Upper lobe of right lung (tissue), 1 donor: ENCODE measurements at regions not wholly inside any gene's neighbourhood (a gene's known extent, or its start where the extent isn't known, plus 50 kb on each side); places are given as distances from the start of the nearest gene placed in this dataset.

Experiments used
- ATAC-seq: fragments of 200-7000 bp; cut with Tn5 transposase; one replicate; pipeline ENCODE4 v1.9.1; 2020; ENCODE audit warnings: mild to moderate bottlenecking, moderate library complexity
- DNase-seq: peaks from one replicate; pipeline ENCODE4 v3.0.0-alpha.2; 2020
- H3K27ac ChIP-seq: fragments of 200-600 bp; one replicate; pipeline ENCODE4 v1.8.0; 2022
- H3K27me3 ChIP-seq: fragments of 200-600 bp; one replicate; pipeline ENCODE4 v1.8.0; 2022; ENCODE audit warnings: mild to moderate bottlenecking
- H3K36me3 ChIP-seq: fragments of 200-600 bp; one replicate; pipeline ENCODE4 v1.8.0; 2022
- H3K4me1 ChIP-seq: fragments of 200-600 bp; one replicate; pipeline ENCODE4 v1.8.0; 2022
- H3K4me3 ChIP-seq: fragments of 200-600 bp; one replicate; pipeline ENCODE4 v1.8.0; 2022; ENCODE audit warnings: mild to moderate bottlenecking
- H3K9me3 ChIP-seq: fragments of 200-600 bp; one replicate; pipeline ENCODE4 v1.8.0; 2022
- CTCF ChIP-seq: fragments of 200-600 bp; IDR thresholded peaks from one replicate; pipeline ENCODE4 v1.8.0; 2022; ENCODE audit warnings: antibody characterized with exemption
- intact Hi-C: fragments of 100-400 bp; cut with DNase I; formaldehyde crosslinking; loops from one replicate; pipeline ENCODE4 v1.11.0; 2022
- donor health status: DM: no; HTN: yes; CAD: no; lungs with severe emphysema.

- intact Hi-C loops = no loop called here
- TF ChIP-seq CTCF = no peak
- H3K27ac ChIP-seq = no peak overlapping the region
- no peaks in the 10 kb centered on the region for H3K36me3 ChIP-seq
- DNase-seq = no peak
- H3K4me1 ChIP-seq = no peaks in the 10 kb centered on the region
- H3K9me3 ChIP-seq = no peaks in the 10 kb centered on the region
- peaks cover 17% of the 10 kb centered on the region for H3K27me3 ChIP-seq
- ATAC-seq = no peak
- H3K4me3 ChIP-seq = no peak overlapping the region
Observed at GRCh38 chr11:36750349-36750748, 152.3 kb upstream of the RAG2 start.

GRCh38 chr11:36748836-36749235, 150.8 kb upstream of the RAG2 start:
- intact Hi-C loops = no loop called here
- ATAC-seq = no peak
- H3K4me3 ChIP-seq = no peak overlapping the region

GRCh38 chr11:36746886-36747710, 149.1 kb upstream of the RAG2 start:
- H3K36me3 ChIP-seq = no peaks in the 10 kb centered on the region
- no peaks in the 10 kb centered on the region for H3K9me3 ChIP-seq
- peak; percentile 99 for TF ChIP-seq CTCF
- intact Hi-C loops = no loop called here
- H3K27ac ChIP-seq = no peak overlapping the region
- no peak overlapping the region for H3K4me3 ChIP-seq
- peaks cover 12% of the 10 kb centered on the region for H3K27me3 ChIP-seq
- H3K4me1 ChIP-seq = no peaks in the 10 kb centered on the region
- peak; percentile 88 for DNase-seq
- peak; percentile 100 for ATAC-seq

More at GRCh38 chr11:36748836-36749235, 150.8 kb upstream of the RAG2 start:
- Histone ChIP-seq H3K9me3 (no peaks in the 10 kb centered on the region), H3K36me3 (no peaks in the 10 kb centered on the region), H3K27me3 (peaks cover 12% of the 10 kb centered on the region), H3K4me1 (no peaks in the 10 kb centered on the region), H3K27ac (no peak overlapping the region)
- no peak for TF ChIP-seq CTCF
- no peak for DNase-seq

- H3K4me1 ChIP-seq = no peaks in the 10 kb centered on the region
- peak; percentile 80 for DNase-seq
- peak; percentile 81 for ATAC-seq
- H3K4me3 ChIP-seq = no peak overlapping the region
- H3K9me3 ChIP-seq = no peaks in the 10 kb centered on the region
- peak; percentile 78 for TF ChIP-seq CTCF
- no peak overlapping the region for H3K27ac ChIP-seq
- H3K27me3 ChIP-seq = peaks cover 18% of the 10 kb centered on the region
- H3K36me3 ChIP-seq = no peaks in the 10 kb centered on the region
- intact Hi-C loops = no loop called here
Observed at GRCh38 chr11:36744375-36745168, 146.5 kb upstream of the RAG2 start.

GRCh38 chr11:36743039-36743438, 145.0 kb upstream of the RAG2 start:
- Histone ChIP-seq H3K9me3 (no peaks in the 10 kb centered on the region), H3K27ac (no peak overlapping the region), H3K4me3 (no peak overlapping the region), H3K4me1 (no peaks in the 10 kb centered on the region), H3K27me3 (peaks cover 14% of the 10 kb centered on the region), H3K36me3 (no peaks in the 10 kb centered on the region)
- no peak for DNase-seq
- intact Hi-C loops = no loop called here
- no peak for TF ChIP-seq CTCF
- ATAC-seq = no peak
